EH (cell line): ENCODE measurements at regions not wholly inside any gene's neighbourhood (a gene's known extent, or its start where the extent isn't known, plus 50 kb on each side); places are given as distances from the start of the nearest gene placed in this dataset.
"Not testable (repeated sequence)": the region's sequence is repeated elsewhere in the genome, so short reads cannot be mapped to it uniquely, and the experiment has no call there.

Experiments used
- DNase-seq: peaks from one replicate; pipeline ENCODE4 v3.0.0-alpha.2; 2015; ENCODE audit warnings: low read depth

DNA sequence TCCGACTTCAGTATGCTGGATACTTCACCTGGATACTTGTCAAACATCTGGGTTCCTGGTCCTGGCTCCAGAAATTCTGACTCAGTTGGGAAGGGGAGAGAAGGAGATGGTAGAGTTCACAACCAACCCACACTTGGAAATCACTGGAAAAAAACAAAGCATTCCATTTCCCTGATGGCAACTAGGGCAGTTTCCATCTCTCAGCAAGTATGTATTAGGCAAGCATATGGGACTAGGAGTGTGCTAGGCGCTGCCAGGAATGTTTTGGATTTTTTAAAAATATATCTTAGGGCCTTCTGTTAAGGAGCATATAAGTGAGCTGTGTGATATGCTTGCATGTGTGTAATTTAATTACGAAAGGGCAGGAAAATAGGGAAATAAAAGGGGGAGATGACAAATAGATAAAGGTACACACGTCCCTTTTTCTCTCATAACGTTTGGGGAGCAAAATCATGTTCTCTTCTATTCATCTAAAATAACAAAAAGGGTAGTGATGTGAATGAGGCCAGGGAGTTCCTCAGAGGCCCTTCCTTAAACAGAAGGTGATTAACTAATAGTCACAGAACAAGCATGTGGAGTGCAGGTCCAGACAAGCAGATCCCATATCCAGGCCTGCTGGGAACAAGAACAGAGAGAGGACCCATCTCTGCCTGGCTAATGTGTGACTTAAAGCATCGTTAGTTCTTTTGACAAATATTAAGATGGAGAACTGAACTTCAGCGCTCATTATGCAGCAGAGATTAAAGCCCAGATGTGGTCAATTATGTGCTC is 64.5 kb upstream of the NFE2L3 start:
- no peak for DNase-seq

DNA sequence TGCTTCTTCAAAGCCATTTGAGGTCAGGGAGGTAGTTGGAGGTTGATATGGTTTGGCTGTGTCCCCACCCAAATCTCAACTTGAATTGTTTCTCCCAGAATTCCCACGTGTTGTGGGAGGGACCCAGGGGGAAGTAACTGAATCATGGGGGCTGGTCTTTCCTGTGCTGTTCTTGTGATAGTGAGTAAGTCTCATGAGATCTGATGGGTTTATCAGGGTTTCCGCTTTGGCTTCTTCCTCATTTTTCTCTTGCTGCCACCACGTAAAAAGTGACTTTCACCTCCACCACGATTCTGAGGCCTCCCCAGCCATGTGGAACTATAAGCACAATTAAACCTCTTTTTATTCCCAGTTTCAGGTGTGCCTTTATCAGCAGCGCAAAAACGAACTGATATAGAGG is 62.5 kb upstream of the NFE2L3 start:
- not testable (repeated sequence) for DNase-seq

DNA sequence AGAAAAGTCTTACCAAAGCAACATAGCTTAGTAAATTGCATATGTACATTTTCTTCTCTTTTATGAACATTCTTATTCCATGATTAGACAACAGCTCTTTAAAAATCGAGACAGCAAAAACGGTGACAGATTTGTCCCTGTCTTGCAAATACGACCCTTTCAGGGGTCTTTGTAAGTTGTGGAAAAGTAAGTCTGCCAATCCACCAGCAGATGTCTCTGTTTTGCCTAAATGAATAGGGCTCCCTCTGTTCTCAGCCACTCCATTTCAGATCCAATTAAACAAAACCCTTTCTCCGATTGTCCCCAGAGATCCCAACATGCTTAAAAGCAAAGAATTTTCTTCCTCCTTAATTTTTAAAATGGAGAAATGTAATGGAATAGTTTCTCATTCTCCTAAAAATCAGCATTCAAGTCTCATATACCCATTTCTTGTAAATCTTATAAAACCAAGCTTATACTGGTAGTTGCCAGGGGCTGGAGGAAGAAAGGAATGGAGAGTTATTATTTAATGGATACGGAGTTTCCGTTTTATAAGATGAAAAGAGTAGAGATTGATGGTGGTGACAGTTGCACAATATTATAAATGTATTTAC is 61.0 kb upstream of the NFE2L3 start:
- DNase-seq: peak; percentile 62

DNA sequence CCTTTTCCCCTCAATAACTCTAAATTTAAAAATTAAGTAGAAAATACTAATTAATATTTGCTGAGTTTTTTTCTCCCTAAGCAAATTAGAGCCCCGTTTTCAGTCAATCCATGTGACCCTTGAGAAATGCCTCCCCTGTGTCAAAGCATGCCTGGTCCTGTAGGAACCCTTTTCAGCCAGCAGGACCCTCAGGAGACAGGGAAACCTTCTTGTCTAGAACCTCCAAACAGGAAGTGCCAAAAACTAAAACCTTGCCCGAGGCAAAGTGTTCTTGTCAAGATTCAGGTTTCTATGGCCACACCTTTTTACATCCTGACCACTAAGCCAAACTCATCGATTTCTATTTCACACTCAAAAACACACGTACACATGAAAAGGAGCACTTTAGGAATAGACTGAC is 60.1 kb upstream of the NFE2L3 start:
- peak; percentile 16 for DNase-seq

GRCh38 chr7:26093023-26093422 is 59.0 kb upstream of the NFE2L3 start:
- no peak for DNase-seq

- DNase-seq: no peak
Measured at GRCh38 chr7:26096136-26096535, 55.9 kb upstream of the NFE2L3 start.

GRCh38 chr7:26097837-26098668 is 53.9 kb upstream of the NFE2L3 start:
- no peak for DNase-seq

GRCh38 chr7:26099236-26099635 is 52.8 kb upstream of the NFE2L3 start:
- DNase-seq: no peak

DNA sequence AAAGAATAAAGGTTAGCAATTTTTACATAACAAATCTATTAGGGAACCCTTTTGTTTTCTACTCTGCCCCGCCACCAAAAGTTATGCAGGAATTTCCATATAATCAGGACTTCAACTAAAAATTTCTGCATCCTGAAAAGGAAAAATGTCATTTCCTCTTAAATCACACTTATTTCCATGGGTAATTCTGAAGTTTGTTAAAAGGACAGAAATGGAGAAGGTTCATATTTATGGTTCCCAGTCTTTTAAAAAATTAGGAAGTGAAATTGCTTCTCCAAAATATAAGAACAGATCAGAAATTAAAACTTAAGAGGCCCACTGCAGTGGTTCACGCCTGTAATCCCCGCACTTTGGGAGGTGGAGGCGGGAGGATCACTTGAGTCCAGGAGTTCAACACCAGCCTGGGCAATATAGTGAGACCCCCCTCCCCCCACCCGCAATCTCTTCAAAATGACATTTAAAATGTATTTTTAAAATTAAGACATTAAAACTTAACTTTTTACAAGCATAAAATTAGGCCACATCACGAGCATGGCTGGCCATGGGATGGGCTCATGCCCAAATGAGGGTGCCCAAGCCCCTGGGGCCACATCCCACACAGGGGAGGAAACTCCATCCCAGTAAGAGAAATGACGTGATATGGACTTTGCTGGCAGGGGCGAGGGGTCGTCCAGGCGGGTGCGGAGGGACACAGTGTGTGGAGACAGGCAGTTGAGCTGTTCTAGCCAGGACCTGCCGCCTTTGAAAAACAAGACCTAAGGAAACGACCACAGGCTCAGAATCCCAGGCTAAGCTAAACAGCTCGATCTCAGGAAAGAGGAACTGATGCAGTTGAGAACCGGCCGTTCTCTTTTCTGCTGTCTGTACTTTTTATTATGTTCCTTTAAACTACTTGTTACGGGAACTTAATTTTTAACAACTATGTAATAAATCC is 51.3 kb upstream of the NFE2L3 start:
- no peak for DNase-seq

- DNase-seq: no peak
Measured at GRCh38 chr7:26101361-26102151, 50.4 kb upstream of the NFE2L3 start.

DNA sequence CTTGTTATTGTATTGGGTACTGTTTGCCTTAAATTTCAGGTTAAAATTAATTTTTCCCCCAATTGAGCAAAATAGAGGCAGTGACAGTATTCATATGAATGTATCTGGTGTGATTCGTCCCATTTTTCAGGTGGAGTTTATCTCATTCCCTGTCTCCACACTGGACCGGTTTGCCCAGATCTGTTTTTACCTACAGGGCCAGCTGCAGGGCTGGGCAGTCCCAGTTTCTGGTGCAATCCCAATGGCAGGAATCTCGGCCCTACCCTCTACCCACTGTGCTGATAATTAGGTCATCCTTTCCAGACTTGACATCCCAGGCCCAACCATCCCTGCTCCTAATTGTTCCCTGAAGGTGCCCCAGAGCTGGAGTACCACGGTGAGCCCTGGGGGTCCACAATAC is 49.8 kb upstream of the NFE2L3 start:
- DNase-seq: no peak
